Activated CD8-positive, alpha-beta T cell treated with anti-CD3 and anti-CD28 coated beads for 36 hours (primary cell): ENCODE measurements at regions not wholly inside any gene's neighbourhood (a gene's known extent, or its start where the extent isn't known, plus 50 kb on each side); places are given as distances from the start of the nearest gene placed in this dataset.

Experiments
- ATAC-seq: fragments of 200-7000 bp; cut with Tn5 transposase; one replicate; pipeline ENCODE4 v1.10.0; 2021; ENCODE audit warnings: mild to moderate bottlenecking, moderate library complexity
- CTCF ChIA-PET: fragments of 350-600 bp; sonication (Branson Sonifier 250); formaldehyde crosslinking; loops from one replicate; lab custom pipeline; 2021; ENCODE audit warnings: antibody characterized with exemption; lab: Charles Lee
- POLR2A ChIA-PET: fragments of 350-600 bp; sonication (Branson Sonifier 250); formaldehyde crosslinking; loops from one replicate; lab custom pipeline; 2021; ENCODE audit warnings: antibody characterized with exemption; lab: Charles Lee
- DNase-seq: peaks from one replicate; pipeline ENCODE4 v3.0.0-alpha.2; 2020
- H3K27ac Mint-ChIP-seq: one replicate; pipeline ENCODE4 v1.8.0; 2021; ENCODE audit warnings: mild to moderate bottlenecking, mixed read lengths
- H3K27me3 Mint-ChIP-seq: one replicate; pipeline ENCODE4 v1.8.0; 2021; ENCODE audit warnings: mixed read lengths
- H3K36me3 Mint-ChIP-seq: one replicate; pipeline ENCODE4 v1.8.0; 2021; ENCODE audit warnings: low read depth, mixed read lengths
- H3K4me1 Mint-ChIP-seq: one replicate; pipeline ENCODE4 v1.8.0; 2021; ENCODE audit warnings: low read depth, mixed read lengths
- H3K4me3 Mint-ChIP-seq: one replicate; pipeline ENCODE4 v1.8.0; 2021; ENCODE audit warnings: mild to moderate bottlenecking, moderate library complexity, mixed read lengths
- H3K9me3 Mint-ChIP-seq: one replicate; pipeline ENCODE4 v1.8.0; 2021; ENCODE audit warnings: mixed read lengths
- intact Hi-C: fragments of 100-400 bp; cut with micrococcal nuclease; formaldehyde crosslinking; loops from one replicate; pipeline ENCODE4 v1.10.0; 2022
- TF ChIP-seq, protein P1 (sequence below): fragments of 200-600 bp; IDR thresholded peaks from one replicate; pipeline ENCODE4 v1.8.0; 2022; ENCODE audit warnings: antibody characterized with exemption, mild to moderate bottlenecking

- no peaks in the 10 kb centered on the region for H3K4me1 Mint-ChIP-seq
- H3K4me3 Mint-ChIP-seq = no peak overlapping the region
- no peak for DNase-seq
- H3K9me3 Mint-ChIP-seq = no peaks in the 10 kb centered on the region
- TF ChIP-seq, protein P1, sequence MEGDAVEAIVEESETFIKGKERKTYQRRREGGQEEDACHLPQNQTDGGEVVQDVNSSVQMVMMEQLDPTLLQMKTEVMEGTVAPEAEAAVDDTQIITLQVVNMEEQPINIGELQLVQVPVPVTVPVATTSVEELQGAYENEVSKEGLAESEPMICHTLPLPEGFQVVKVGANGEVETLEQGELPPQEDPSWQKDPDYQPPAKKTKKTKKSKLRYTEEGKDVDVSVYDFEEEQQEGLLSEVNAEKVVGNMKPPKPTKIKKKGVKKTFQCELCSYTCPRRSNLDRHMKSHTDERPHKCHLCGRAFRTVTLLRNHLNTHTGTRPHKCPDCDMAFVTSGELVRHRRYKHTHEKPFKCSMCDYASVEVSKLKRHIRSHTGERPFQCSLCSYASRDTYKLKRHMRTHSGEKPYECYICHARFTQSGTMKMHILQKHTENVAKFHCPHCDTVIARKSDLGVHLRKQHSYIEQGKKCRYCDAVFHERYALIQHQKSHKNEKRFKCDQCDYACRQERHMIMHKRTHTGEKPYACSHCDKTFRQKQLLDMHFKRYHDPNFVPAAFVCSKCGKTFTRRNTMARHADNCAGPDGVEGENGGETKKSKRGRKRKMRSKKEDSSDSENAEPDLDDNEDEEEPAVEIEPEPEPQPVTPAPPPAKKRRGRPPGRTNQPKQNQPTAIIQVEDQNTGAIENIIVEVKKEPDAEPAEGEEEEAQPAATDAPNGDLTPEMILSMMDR = no peak
- ATAC-seq = no peak
- ChIA-PET POLR2A (no interaction called here), CTCF (no interaction called here)
- peaks cover 8% of the 10 kb centered on the region for H3K27me3 Mint-ChIP-seq
- no peak overlapping the region for H3K27ac Mint-ChIP-seq
- no peaks in the 10 kb centered on the region for H3K36me3 Mint-ChIP-seq
- intact Hi-C loops = no loop called here
Observed at GRCh38 chr12:102690253-102690652, 209.9 kb upstream of the IGF1 start.

GRCh38 chr12:102689701-102690100 lies 209.3 kb upstream of the IGF1 start:
- TF ChIP-seq, protein P1 = no peak
- no peaks in the 10 kb centered on the region for H3K36me3 Mint-ChIP-seq
- no peaks in the 10 kb centered on the region for H3K4me1 Mint-ChIP-seq
- H3K9me3 Mint-ChIP-seq = no peaks in the 10 kb centered on the region
- H3K27me3 Mint-ChIP-seq = peaks cover 8% of the 10 kb centered on the region
- ChIA-PET POLR2A (no interaction called here), CTCF (no interaction called here)
- H3K27ac Mint-ChIP-seq = no peak overlapping the region
- ATAC-seq = no peak
- intact Hi-C loops = no loop called here
- no peak overlapping the region for H3K4me3 Mint-ChIP-seq
- no peak for DNase-seq

- H3K4me1 Mint-ChIP-seq = no peaks in the 10 kb centered on the region
- ChIA-PET POLR2A (no interaction called here), CTCF (no interaction called here)
- H3K9me3 Mint-ChIP-seq = no peaks in the 10 kb centered on the region
- DNase-seq = no peak
- intact Hi-C loops = no loop called here
- H3K36me3 Mint-ChIP-seq = no peaks in the 10 kb centered on the region
- peaks cover 3% of the 10 kb centered on the region for H3K27me3 Mint-ChIP-seq
- no peak overlapping the region for H3K4me3 Mint-ChIP-seq
- TF ChIP-seq, protein P1 = no peak
- ATAC-seq = no peak
- H3K27ac Mint-ChIP-seq = no peak overlapping the region
Observed at GRCh38 chr12:102687523-102687922, 207.2 kb upstream of the IGF1 start.

DNA sequence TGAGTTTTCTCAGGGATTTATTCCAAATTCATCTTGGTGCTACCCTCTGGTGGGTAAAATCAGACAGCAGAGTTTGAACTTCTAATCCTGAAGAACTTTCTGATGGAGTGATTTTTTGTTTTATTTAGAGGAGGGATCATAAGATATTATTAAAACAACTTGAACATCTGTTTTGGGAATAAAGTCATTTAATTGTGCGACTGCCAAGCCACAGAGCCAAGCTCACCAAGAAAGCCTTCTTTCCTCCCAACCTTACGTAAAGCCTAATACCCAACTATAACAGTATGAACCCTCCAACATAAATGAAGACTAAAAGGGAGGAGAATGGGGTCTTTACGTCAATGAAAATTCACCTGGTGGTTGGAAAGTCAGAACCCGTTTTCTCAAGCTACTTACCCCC lies 205.5 kb upstream of the IGF1 start:
- Mint-ChIP-seq H3K4me1 (no peaks in the 10 kb centered on the region), H3K9me3 (no peaks in the 10 kb centered on the region), H3K4me3 (no peak overlapping the region), H3K36me3 (no peaks in the 10 kb centered on the region), H3K27me3 (peaks cover 3% of the 10 kb centered on the region), H3K27ac (no peak overlapping the region)
- intact Hi-C loops = no loop called here
- CTCF ChIA-PET = no interaction called here
- ATAC-seq = no peak
- no peak for DNase-seq
- POLR2A ChIA-PET = no interaction called here
- TF ChIP-seq, protein P1 = no peak

DNA sequence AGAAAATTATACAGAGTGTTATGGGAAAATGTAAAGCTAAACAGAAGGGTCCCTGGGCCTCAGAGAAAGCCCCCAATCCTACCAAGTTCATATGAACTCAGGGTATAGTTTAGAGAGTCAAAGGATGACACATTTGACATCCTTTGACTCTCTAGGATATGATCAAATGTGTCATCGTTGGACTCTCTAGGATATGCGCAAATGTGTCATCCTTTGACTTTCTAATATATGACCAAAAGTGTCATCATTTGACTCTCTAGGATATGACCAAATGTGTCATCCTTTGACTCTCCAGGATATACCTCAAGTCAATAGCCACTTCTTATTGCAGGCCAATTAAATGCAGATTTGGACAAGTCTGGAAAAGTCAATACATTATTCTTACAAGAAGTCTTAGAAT lies 204.8 kb upstream of the IGF1 start:
- Mint-ChIP-seq H3K27me3 (peaks cover 3% of the 10 kb centered on the region), H3K4me1 (no peaks in the 10 kb centered on the region), H3K27ac (no peak overlapping the region), H3K9me3 (no peaks in the 10 kb centered on the region), H3K4me3 (no peak overlapping the region), H3K36me3 (no peaks in the 10 kb centered on the region)
- intact Hi-C loops = no loop called here
- DNase-seq = no peak
- TF ChIP-seq, protein P1 = no peak
- no peak for ATAC-seq
- POLR2A ChIA-PET = no interaction called here
- CTCF ChIA-PET = no interaction called here
